K562 (cell line): ENCODE measurements at regions not wholly inside any gene's neighbourhood (a gene's known extent, or its start where the extent isn't known, plus 50 kb on each side); places are given as distances from the start of the nearest gene placed in this dataset.

Experiments
- HMG20B ChIP-seq: fragments of 250-450 bp; sonication (Bioruptor Pico); IDR thresholded peaks from 2 replicates; pipeline ENCODE4 v1.5.0; 2021; ENCODE audit warnings: mild to moderate bottlenecking
- PHF21A ChIP-seq: fragments of 450-650 bp; IDR thresholded peaks from 2 replicates; pipeline ENCODE4 v1.6.1; 2017; ENCODE audit warnings: low read depth, borderline replicate concordance
- SUPT5H ChIP-seq: fragments of 450-650 bp; IDR thresholded peaks from 2 replicates; pipeline ENCODE4 v1.6.1; 2016
- ZNF384 ChIP-seq: IDR thresholded peaks from 2 replicates; pipeline ENCODE4 v1.6.1; 2012; ENCODE audit warnings: low read depth, low read length, improper control_type of control experiment
- TF ChIP-seq, protein P1 (sequence below), 3 experiments: IDR thresholded peaks in 2 of 3; conservative IDR thresholded peaks in 1 of 3; 2 replicates each; pipeline ENCODE4 v1.5.1; 2011 to 2012; ENCODE audit warnings: low read length in 3 of 3, mild to moderate bottlenecking in 3 of 3, control low read depth in 2 of 3, improper control_type of control experiment in 1 of 3, inconsistent platforms in 1 of 3, low read depth in 1 of 3, mixed read lengths in 1 of 3, moderate library complexity in 1 of 3; ENCODE audit not compliant: insufficient read depth in 2 of 3
- TF ChIP-seq, protein P2 (sequence below): sonication (generic); formaldehyde crosslinking; IDR thresholded peaks from 2 replicates; pipeline ENCODE4 v1.8.1; 2023; ENCODE audit warnings: mild to moderate bottlenecking, missing genetic modification reagents
- TF ChIP-seq, protein P3 (sequence below), 2 experiments: fragments of 450-650 bp in 1 of 2; IDR thresholded peaks; 2 replicates each; pipeline ENCODE4 v1.6.1; 2011 to 2017; ENCODE audit warnings: low read depth in 2 of 2, antibody characterized with exemption in 1 of 2, borderline replicate concordance in 1 of 2, low read length in 1 of 2, mild to moderate bottlenecking in 1 of 2, mixed read lengths in 1 of 2; ENCODE audit not compliant: control insufficient read depth in 1 of 2

DNA sequence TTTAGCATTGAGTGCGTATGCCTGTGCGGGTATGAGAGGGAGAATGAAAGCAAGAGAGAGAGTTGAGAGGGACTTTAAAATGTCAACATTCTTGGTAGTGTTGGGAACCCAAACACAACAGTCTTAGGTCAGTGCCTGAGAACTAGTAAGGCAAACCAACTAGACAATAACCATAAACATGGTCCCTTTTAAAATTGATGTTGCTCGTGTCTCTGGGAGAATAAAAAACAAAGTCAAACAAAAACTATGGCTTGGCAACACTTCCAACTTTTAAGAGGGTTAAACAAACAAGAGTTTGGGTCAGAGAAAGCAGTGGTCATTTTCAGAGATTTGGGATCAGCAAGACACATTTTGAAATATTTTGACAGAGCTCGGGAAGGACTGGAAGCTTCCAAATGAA is 146.7 kb upstream of the THBS1 start:
- TF ChIP-seq, protein P1, sequence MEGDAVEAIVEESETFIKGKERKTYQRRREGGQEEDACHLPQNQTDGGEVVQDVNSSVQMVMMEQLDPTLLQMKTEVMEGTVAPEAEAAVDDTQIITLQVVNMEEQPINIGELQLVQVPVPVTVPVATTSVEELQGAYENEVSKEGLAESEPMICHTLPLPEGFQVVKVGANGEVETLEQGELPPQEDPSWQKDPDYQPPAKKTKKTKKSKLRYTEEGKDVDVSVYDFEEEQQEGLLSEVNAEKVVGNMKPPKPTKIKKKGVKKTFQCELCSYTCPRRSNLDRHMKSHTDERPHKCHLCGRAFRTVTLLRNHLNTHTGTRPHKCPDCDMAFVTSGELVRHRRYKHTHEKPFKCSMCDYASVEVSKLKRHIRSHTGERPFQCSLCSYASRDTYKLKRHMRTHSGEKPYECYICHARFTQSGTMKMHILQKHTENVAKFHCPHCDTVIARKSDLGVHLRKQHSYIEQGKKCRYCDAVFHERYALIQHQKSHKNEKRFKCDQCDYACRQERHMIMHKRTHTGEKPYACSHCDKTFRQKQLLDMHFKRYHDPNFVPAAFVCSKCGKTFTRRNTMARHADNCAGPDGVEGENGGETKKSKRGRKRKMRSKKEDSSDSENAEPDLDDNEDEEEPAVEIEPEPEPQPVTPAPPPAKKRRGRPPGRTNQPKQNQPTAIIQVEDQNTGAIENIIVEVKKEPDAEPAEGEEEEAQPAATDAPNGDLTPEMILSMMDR (IDR thresholded peaks at IDR 0.05 in 2 of 3, conservative IDR thresholded peaks at IDR 0.05 in 1 of 3; ENCODE audit: insufficient read depth in 2 of 3, low read depth in 1 of 3, low read length in 3 of 3): no peak
- TF ChIP-seq ZNF384 (no peak), HMG20B (CRISPR knock-in tag) (no peak), SUPT5H (no peak), PHF21A (no peak)
- TF ChIP-seq, protein P2, sequence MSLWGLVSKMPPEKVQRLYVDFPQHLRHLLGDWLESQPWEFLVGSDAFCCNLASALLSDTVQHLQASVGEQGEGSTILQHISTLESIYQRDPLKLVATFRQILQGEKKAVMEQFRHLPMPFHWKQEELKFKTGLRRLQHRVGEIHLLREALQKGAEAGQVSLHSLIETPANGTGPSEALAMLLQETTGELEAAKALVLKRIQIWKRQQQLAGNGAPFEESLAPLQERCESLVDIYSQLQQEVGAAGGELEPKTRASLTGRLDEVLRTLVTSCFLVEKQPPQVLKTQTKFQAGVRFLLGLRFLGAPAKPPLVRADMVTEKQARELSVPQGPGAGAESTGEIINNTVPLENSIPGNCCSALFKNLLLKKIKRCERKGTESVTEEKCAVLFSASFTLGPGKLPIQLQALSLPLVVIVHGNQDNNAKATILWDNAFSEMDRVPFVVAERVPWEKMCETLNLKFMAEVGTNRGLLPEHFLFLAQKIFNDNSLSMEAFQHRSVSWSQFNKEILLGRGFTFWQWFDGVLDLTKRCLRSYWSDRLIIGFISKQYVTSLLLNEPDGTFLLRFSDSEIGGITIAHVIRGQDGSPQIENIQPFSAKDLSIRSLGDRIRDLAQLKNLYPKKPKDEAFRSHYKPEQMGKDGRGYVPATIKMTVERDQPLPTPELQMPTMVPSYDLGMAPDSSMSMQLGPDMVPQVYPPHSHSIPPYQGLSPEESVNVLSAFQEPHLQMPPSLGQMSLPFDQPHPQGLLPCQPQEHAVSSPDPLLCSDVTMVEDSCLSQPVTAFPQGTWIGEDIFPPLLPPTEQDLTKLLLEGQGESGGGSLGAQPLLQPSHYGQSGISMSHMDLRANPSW (CRISPR knock-in tag): no peak
- TF ChIP-seq, protein P3, sequence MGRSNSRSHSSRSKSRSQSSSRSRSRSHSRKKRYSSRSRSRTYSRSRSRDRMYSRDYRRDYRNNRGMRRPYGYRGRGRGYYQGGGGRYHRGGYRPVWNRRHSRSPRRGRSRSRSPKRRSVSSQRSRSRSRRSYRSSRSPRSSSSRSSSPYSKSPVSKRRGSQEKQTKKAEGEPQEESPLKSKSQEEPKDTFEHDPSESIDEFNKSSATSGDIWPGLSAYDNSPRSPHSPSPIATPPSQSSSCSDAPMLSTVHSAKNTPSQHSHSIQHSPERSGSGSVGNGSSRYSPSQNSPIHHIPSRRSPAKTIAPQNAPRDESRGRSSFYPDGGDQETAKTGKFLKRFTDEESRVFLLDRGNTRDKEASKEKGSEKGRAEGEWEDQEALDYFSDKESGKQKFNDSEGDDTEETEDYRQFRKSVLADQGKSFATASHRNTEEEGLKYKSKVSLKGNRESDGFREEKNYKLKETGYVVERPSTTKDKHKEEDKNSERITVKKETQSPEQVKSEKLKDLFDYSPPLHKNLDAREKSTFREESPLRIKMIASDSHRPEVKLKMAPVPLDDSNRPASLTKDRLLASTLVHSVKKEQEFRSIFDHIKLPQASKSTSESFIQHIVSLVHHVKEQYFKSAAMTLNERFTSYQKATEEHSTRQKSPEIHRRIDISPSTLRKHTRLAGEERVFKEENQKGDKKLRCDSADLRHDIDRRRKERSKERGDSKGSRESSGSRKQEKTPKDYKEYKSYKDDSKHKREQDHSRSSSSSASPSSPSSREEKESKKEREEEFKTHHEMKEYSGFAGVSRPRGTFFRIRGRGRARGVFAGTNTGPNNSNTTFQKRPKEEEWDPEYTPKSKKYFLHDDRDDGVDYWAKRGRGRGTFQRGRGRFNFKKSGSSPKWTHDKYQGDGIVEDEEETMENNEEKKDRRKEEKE (IDR thresholded peaks at IDR 0.05; ENCODE audit: borderline replicate concordance in 1 of 2, control insufficient read depth in 1 of 2, low read depth in 2 of 2, low read length in 1 of 2): no peak
